K562 (cell line): ENCODE measurements at regions not wholly inside any gene's neighbourhood (a gene's known extent, or its start where the extent isn't known, plus 50 kb on each side); places are given as distances from the start of the nearest gene placed in this dataset.

ENCODE experiments used
- ATAC-seq: fragments of 200-7000 bp; cut with Tn5 transposase; 3 replicates; pipeline ENCODE4 v1.9.1; 2020; ENCODE audit warnings: moderate library complexity
- BruUV-seq: library from RNA; stranded (reverse); fragments of 400-500 nt; replicated peaks from 2 replicates; lab custom pipeline; 2021; lab: Mats Ljungman, UMichigan
- CTCF ChIA-PET: fragments of 300-600 bp; formaldehyde crosslinking; extraction: SDS; loops from one replicate; lab custom pipeline; 2021; ENCODE audit warnings: low intra/inter-chr PET ratio; lab: Yijun Ruan, JAX
- POLR2A ChIA-PET: fragments of 300-600, 350-650 bp; sonication (Branson Sonifier 250); formaldehyde crosslinking; extraction: SDS; loops from one replicate; lab custom pipeline; 2021; ENCODE audit warnings: antibody characterized with exemption, inconsistent platforms; lab: Yijun Ruan, JAX
- DNase-seq, 4 experiments: peaks; one replicate each; pipeline versions ENCODE4 v3.0.0 to v3.0.0-alpha.2; 2011 to 2018; ENCODE audit warnings: low spot score in 3 of 4, mixed read lengths in 3 of 4; ENCODE audit errors: extremely low read depth in 1 of 4
- FAIRE-seq: peaks from 2 replicates; lab custom pipeline; 2011; peaks lifted over from hg19 to GRCh38; lab: Jason Lieb, UNC
- H2AFZ ChIP-seq: 2 replicates; pipeline ENCODE4 v1.6.0; 2011; ENCODE audit warnings: low read depth, low read length, control low read depth, inconsistent platforms
- H3K27ac ChIP-seq: fragments of 200-600 bp; 3 replicates; pipeline ENCODE4 v1.8.0; 2011; ENCODE audit warnings: low read depth, mild to moderate bottlenecking, control low read depth, inconsistent platforms, low read length, moderate library complexity, mixed read lengths; ENCODE audit errors: extremely low read depth
- H3K27me3 ChIP-seq, 2 experiments: fragments of 300-600 bp in 1 of 2; 2 replicates in 1 of 2; 3 replicates in 1 of 2; pipeline versions ENCODE4 v1.6.0 to v1.8.0; 2011; ENCODE audit warnings: inconsistent platforms in 2 of 2, low read length in 2 of 2, mild to moderate bottlenecking in 1 of 2, mixed read lengths in 1 of 2, moderate library complexity in 1 of 2; ENCODE audit not compliant: control insufficient read depth in 2 of 2, insufficient read depth in 2 of 2
- H3K36me3 ChIP-seq: fragments of 300-600 bp; 3 replicates; pipeline ENCODE4 v1.8.0; 2011; ENCODE audit warnings: mild to moderate bottlenecking, low read length, inconsistent platforms; ENCODE audit not compliant: control insufficient read depth, insufficient read depth
- H3K4me1 ChIP-seq, 2 experiments: fragments of 200-600 bp in 1 of 2; replicated peaks in 1 of 2; 2 replicates in 1 of 2; 3 replicates in 1 of 2; pipeline versions ENCODE4 v1.5.1 to v1.8.0; 2011; ENCODE audit warnings: inconsistent platforms in 2 of 2, low read length in 2 of 2, mild to moderate bottlenecking in 1 of 2, mixed read lengths in 1 of 2, moderate library complexity in 1 of 2; ENCODE audit not compliant: control insufficient read depth in 2 of 2, insufficient read depth in 2 of 2
- H3K4me2 ChIP-seq: 2 replicates; pipeline ENCODE4 v1.6.1; 2011; ENCODE audit warnings: low read length, control low read depth, inconsistent platforms, mixed read lengths; ENCODE audit not compliant: insufficient read depth
- H3K4me3 ChIP-seq: fragments of 200-600 bp; sonication (generic), shearing (Covaris generic); 2 replicates; pipeline ENCODE4 v1.5.1; 2016; ENCODE audit warnings: control low read depth, inconsistent platforms
- H3K79me2 ChIP-seq: fragments of 200-600 bp; 3 replicates; pipeline ENCODE4 v1.8.0; 2011; ENCODE audit warnings: low read length, inconsistent platforms; ENCODE audit not compliant: control insufficient read depth, insufficient read depth
- H3K9ac ChIP-seq, 2 experiments: 2 replicates each; pipeline versions ENCODE4 v1.6.0 to v1.6.1; 2011; ENCODE audit warnings: low read depth in 2 of 2, low read length in 2 of 2, control low read depth in 1 of 2, inconsistent platforms in 1 of 2, mild to moderate bottlenecking in 1 of 2, mixed read lengths in 1 of 2; ENCODE audit not compliant: insufficient read depth in 1 of 2
- H3K9me1 ChIP-seq: one replicate; pipeline ENCODE4 v1.6.0; 2011; ENCODE audit warnings: inconsistent platforms, mild to moderate bottlenecking, low read length, moderate library complexity; ENCODE audit not compliant: control insufficient read depth, insufficient read depth
- H3K9me3 ChIP-seq: replicated peaks from 2 replicates; pipeline ENCODE4 v1.5.1; 2011; ENCODE audit warnings: low read depth, low read length, inconsistent platforms; ENCODE audit not compliant: control insufficient read depth, insufficient read depth
- H4K20me1 ChIP-seq: replicated peaks from 2 replicates; pipeline ENCODE4 v1.6.1; 2011; ENCODE audit warnings: low read length, inconsistent platforms, mixed read lengths; ENCODE audit not compliant: control insufficient read depth, insufficient read depth
- BHLHE40 ChIP-seq: IDR thresholded peaks from 2 replicates; pipeline ENCODE4 v1.6.1; 2011; ENCODE audit warnings: low read length, improper control_type of control experiment
- NCOA2 ChIP-seq, 2 experiments: fragments of 450-650 bp; IDR thresholded peaks; 2 replicates each; pipeline ENCODE4 v1.6.1; 2018; ENCODE audit warnings: mild to moderate bottlenecking in 2 of 2, moderate library complexity in 1 of 2; ENCODE audit not compliant: partially characterized antibody in 2 of 2
- PPARD ChIP-seq: fragments of 250-450 bp; sonication (Bioruptor Pico); IDR thresholded peaks from 2 replicates; pipeline ENCODE4 v1.8.0; 2022; ENCODE audit warnings: inconsistent platforms, mild to moderate bottlenecking, moderate library complexity
- TEAD1 ChIP-seq, 2 experiments: fragments of 450-650 bp in 1 of 2; sonication (generic) in 1 of 2; formaldehyde crosslinking; IDR thresholded peaks; 2 replicates each; pipeline versions ENCODE4 v1.4.0 to v1.8.0; 2020 to 2022; ENCODE audit warnings: mild to moderate bottlenecking in 2 of 2, missing genetic modification reagents in 1 of 2
- YY1 ChIP-seq, 3 experiments: IDR thresholded peaks; 2 replicates each; pipeline ENCODE4 v1.6.1; 2011; ENCODE audit warnings: low read length in 2 of 3, mild to moderate bottlenecking in 2 of 3, moderate library complexity in 2 of 3, borderline replicate concordance in 1 of 3, control low read depth in 1 of 3, low read depth in 1 of 3; ENCODE audit not compliant: insufficient read depth in 3 of 3, insufficient replicate concordance in 2 of 3, control insufficient read depth in 1 of 3, insufficient read length in 1 of 3; ENCODE audit errors: extremely low read depth in 1 of 3
- WGBS: fragments of 100-300 bp; shearing (Covaris generic); methylation state at CpG from one replicate; pipeline ENCODE4 v1.1.6; 2016; ENCODE audit warnings: low coverage, mixed read lengths; ENCODE audit not compliant: insufficient coverage; ENCODE audit errors: missing lambda C conversion rate; 5-methylcytosine and 5-hydroxymethylcytosine counted together
- in situ Hi-C: fragments of 300-500 bp; cut with MboI; formaldehyde crosslinking; loops from 4 replicates; pipeline ENCODE4 v1.15.0; 2018; ENCODE audit warnings: inconsistent platforms, mixed read lengths
- intact Hi-C: fragments of 100-400 bp; cut with micrococcal nuclease; formaldehyde crosslinking; loops from 2 replicates; pipeline ENCODE4 v1.14.2; 2022
- TF ChIP-seq, protein P1 (sequence below), 2 experiments: fragments of 450-650 bp; IDR thresholded peaks; 2 replicates each; pipeline ENCODE4 v1.6.1; 2016; ENCODE audit warnings: mild to moderate bottlenecking in 2 of 2, borderline replicate concordance in 1 of 2, low read depth in 1 of 2, moderate library complexity in 1 of 2

DNA sequence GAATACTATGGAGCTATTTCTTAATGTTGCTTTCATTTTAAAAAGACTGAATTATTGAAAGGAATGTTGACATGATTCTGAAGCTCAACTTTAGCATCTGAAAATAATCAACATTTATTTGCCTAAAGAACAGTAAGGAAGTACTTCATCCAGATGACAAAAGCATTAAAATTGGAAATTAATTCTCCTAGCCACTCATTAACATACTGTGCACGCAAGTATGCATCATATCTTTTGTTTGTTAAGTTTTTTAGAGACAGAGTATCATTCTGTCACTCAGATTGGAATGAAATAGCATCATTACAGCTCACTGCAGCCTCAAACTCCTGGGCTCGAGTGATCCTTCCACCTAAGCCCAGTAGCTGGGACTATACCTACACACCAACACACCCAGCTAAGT lies 632.1 kb upstream of the ALCAM start (continued):
- TF ChIP-seq, protein P1, sequence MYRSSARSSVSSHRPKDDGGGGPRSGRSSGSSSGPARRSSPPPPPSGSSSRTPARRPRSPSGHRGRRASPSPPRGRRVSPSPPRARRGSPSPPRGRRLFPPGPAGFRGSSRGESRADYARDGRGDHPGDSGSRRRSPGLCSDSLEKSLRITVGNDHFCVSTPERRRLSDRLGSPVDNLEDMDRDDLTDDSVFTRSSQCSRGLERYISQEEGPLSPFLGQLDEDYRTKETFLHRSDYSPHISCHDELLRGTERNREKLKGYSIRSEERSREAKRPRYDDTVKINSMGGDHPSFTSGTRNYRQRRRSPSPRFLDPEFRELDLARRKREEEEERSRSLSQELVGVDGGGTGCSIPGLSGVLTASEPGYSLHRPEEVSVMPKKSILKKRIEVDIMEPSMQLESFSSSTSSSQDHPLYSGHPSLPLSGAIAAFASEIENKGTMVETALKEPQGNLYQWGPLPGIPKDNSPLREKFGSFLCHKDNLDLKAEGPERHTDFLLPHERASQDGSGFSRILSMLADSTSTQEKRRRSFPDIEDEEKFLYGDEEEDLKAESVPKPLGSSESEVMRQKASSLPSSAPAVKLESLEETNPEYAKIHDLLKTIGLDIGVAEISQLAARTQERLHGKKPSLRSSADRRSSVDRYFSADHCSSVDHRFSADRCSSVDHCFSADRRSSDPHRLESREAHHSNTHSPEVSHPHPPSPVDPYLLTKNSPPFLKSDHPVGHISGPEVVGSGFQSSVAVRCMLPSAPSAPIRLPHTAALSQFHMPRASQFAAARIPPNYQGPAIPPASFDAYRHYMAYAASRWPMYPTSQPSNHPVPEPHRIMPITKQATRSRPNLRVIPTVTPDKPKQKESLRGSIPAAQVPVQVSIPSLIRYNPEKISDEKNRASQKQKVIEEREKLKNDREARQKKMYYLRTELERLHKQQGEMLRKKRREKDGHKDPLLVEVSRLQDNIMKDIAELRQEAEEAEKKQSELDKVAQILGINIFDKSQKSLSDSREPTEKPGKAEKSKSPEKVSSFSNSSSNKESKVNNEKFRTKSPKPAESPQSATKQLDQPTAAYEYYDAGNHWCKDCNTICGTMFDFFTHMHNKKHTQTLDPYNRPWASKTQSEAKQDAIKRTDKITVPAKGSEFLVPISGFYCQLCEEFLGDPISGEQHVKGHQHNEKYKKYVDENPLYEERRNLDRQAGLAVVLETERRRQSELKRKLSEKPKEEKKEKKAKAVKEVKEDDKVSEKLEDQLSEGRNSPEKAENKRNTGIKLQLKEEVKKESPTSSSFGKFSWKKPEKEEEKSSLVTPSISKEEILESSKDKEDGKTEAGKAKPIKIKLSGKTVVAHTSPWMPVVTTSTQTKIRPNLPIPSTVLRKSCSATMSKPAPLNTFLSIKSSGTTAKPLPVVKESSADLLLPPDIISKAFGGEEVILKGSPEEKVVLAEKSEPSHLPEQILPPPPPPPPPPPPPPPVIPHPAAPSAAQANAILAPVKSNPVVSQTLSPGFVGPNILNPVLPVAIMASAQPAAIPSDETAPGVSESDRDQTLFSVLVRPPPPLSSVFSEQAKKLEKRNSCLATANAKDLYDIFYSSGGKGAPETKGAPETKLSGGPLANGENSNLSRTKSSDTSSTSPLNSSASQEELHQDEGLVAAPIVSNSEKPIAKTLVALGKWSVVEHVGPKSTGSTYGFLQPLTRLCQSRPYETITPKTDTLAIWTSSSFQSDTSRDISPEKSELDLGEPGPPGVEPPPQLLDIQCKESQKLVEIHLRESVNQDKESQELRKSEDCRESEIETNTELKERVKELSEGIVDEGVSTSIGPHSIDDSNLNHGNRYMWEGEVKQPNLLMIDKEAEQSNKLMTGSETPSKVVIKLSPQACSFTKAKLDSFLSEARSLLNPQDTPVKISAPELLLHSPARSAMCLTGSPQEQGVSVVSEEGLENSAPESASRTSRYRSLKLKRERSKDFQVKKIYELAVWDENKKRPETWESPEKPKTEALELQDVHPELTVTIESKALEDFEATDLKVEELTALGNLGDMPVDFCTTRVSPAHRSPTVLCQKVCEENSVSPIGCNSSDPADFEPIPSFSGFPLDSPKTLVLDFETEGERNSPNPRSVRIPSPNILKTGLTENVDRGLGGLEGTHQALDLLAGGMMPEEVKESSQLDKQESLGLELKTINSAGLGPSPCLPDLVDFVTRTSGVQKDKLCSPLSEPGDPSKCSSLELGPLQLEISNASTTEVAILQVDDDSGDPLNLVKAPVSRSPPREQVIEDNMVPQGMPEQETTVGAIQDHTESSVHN (IDR thresholded peaks at IDR 0.05; ENCODE audit: borderline replicate concordance in 1 of 2, low read depth in 1 of 2), result no peak

DNA sequence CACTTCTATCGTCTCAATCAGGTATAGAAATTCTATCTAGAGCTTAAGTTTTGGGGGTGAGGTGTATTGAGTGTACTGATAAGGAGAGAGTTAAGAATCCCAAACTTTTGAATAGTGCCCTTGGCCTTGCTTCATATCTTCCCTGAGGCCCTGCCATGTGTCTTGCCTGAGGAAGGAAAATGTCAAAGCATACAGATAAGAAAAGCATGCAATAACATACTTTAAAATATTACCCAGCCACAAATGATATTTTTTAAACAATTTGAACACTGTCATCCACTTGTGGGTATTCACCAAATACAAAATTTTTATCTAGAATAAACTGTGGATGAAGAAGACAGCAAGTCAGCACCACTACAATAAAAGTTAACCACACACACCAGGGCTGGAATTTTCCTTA lies 631.0 kb upstream of the ALCAM start:
- no TSS peak for BruUV-seq
- H3K9me3 ChIP-seq, result no peaks in the 10 kb centered on the region
- DNase-seq, result no peak
- FAIRE-seq, result no peak
- in situ Hi-C loops (no loop called here), intact Hi-C loops (loop anchor here (10.0 kb wide), 1 partner anchor 61 kb away; no protein-coding TSS in a partner anchor)
- 14% methylated on average over 1 of the region's 1 CpG for WGBS
- no peaks in the 10 kb centered on the region for H3K27me3 ChIP-seq
- TF ChIP-seq TEAD1 (CRISPR knock-in tag; IDR thresholded peaks at IDR 0.05), result no peak
- no peak for TF ChIP-seq PPARD
- TF ChIP-seq BHLHE40, result no peak
- TF ChIP-seq NCOA2 (IDR thresholded peaks at IDR 0.05; ENCODE audit: partially characterized antibody in 2 of 2), result no peak
- no peak for TF ChIP-seq YY1 (IDR thresholded peaks at IDR 0.05; ENCODE audit: borderline replicate concordance in 1 of 3, control insufficient read depth in 1 of 3, extremely low read depth in 1 of 3, insufficient read depth in 3 of 3, insufficient read length in 1 of 3, insufficient replicate concordance in 2 of 3, low read depth in 1 of 3, low read length in 2 of 3)
- ChIA-PET POLR2A (no interaction called here), CTCF (no interaction called here)
- no peaks in the 10 kb centered on the region for H3K4me1 ChIP-seq
- no peak overlapping the region for H3K4me3 ChIP-seq
- no peaks in the 10 kb centered on the region for H3K36me3 ChIP-seq
- H4K20me1 ChIP-seq, result no peaks in the 10 kb centered on the region
- H2AFZ ChIP-seq, result no peak overlapping the region
- no peaks in the 10 kb centered on the region for H3K79me2 ChIP-seq
- no peak overlapping the region for H3K27ac ChIP-seq
- H3K9me1 ChIP-seq, result no peaks in the 10 kb centered on the region
- ATAC-seq, result no peak
- no peak overlapping the region for H3K4me2 ChIP-seq
- H3K9ac ChIP-seq, result no peak overlapping the region
